Esophagus muscularis mucosa (tissue), 4 donors: ENCODE measurements at regions not wholly inside any gene's neighbourhood (a gene's known extent, or its start where the extent isn't known, plus 50 kb on each side); places are given as distances from the start of the nearest gene placed in this dataset.

Experiments
- DNase-seq: peaks from one replicate; pipeline ENCODE4 v3.0.0-alpha.2; 2017; ENCODE audit errors: extremely low spot score
- H3K27ac ChIP-seq, 4 donors: fragments of 200-600 bp; sonication (generic); replicated peaks in 1 of 4; 1 replicate in 3 of 4; 2 replicates in 1 of 4; pipeline ENCODE4 v1.5.1; 2016 to 2019; ENCODE audit warnings: mild to moderate bottlenecking in 1 of 4
- H3K27me3 ChIP-seq, 4 donors: fragments of 200-600 bp; sonication (generic); one replicate each; pipeline versions ENCODE4 v1.5.1 to v1.6.0; 2016 to 2019
- H3K36me3 ChIP-seq, 4 donors: fragments of 200-600 bp; sonication (generic); one replicate each; pipeline ENCODE4 v1.5.1; 2016 to 2019
- H3K4me1 ChIP-seq, 4 donors: fragments of 200-600 bp; sonication (generic); one replicate each; pipeline ENCODE4 v1.5.1; 2016 to 2019
- H3K4me3 ChIP-seq, 4 donors: fragments of 200-600 bp; sonication (generic); 1 replicate in 2 of 4; 2 replicates in 2 of 4; pipeline ENCODE4 v1.5.1; 2016 to 2019; ENCODE audit warnings: mild to moderate bottlenecking in 4 of 4, moderate library complexity in 1 of 4
- H3K9me3 ChIP-seq, 4 donors: fragments of 200-600 bp; sonication (generic); 1 replicate in 3 of 4; 2 replicates in 1 of 4; pipeline ENCODE4 v1.5.1; 2016 to 2019
- EP300 ChIP-seq: sonication (generic); formaldehyde crosslinking; IDR thresholded peaks from one replicate; pipeline ENCODE4 v1.6.1; 2017; ENCODE audit warnings: antibody characterized with exemption
- POLR2A ChIP-seq: fragments of 450-650 bp; IDR thresholded peaks from one replicate; pipeline ENCODE4 v1.6.1; 2017; ENCODE audit warnings: antibody characterized with exemption, moderate library complexity, mild to moderate bottlenecking, low read depth
- POLR2AphosphoS5 ChIP-seq, 2 donors: sonication (generic); formaldehyde crosslinking; IDR thresholded peaks; one replicate each; pipeline ENCODE4 v1.6.1; 2017; ENCODE audit warnings: antibody characterized with exemption in 2 of 2
- WGBS: methylation state at CpG from one replicate; pipeline ENCODE4 v1.1.5; 2018; 5-methylcytosine and 5-hydroxymethylcytosine counted together
- intact Hi-C: fragments of 100-400 bp; cut with DNase I; formaldehyde crosslinking; loops from one replicate; pipeline ENCODE4 v1.15.1; 2023
- TF ChIP-seq, protein P1 (sequence below), 3 experiments: fragments of 200-600 bp in 2 of 3; fragments of 450-650 bp in 1 of 3; sonication (generic) in 2 of 3; IDR thresholded peaks; one replicate each; pipeline ENCODE4 v1.5.1; 2017 to 2019; ENCODE audit warnings: antibody characterized with exemption in 3 of 3, mild to moderate bottlenecking in 2 of 3, moderate library complexity in 1 of 3

GRCh38 chr18:40102903-40103302, 1852.1 kb upstream of the PIK3C3 start:
- H3K36me3 ChIP-seq: no peaks in the 10 kb centered on the region
- intact Hi-C loops: no loop called here
- no peak for DNase-seq
- no peak overlapping the region for H3K27ac ChIP-seq
- no peaks in the 10 kb centered on the region for H3K27me3 ChIP-seq
- H3K4me3 ChIP-seq: no peak overlapping the region
- no peaks in the 10 kb centered on the region for H3K9me3 ChIP-seq
- no peak for TF ChIP-seq POLR2A
- no peak for TF ChIP-seq EP300
- TF ChIP-seq POLR2AphosphoS5 (IDR thresholded peaks at IDR 0.05): no peak
- TF ChIP-seq, protein P1, sequence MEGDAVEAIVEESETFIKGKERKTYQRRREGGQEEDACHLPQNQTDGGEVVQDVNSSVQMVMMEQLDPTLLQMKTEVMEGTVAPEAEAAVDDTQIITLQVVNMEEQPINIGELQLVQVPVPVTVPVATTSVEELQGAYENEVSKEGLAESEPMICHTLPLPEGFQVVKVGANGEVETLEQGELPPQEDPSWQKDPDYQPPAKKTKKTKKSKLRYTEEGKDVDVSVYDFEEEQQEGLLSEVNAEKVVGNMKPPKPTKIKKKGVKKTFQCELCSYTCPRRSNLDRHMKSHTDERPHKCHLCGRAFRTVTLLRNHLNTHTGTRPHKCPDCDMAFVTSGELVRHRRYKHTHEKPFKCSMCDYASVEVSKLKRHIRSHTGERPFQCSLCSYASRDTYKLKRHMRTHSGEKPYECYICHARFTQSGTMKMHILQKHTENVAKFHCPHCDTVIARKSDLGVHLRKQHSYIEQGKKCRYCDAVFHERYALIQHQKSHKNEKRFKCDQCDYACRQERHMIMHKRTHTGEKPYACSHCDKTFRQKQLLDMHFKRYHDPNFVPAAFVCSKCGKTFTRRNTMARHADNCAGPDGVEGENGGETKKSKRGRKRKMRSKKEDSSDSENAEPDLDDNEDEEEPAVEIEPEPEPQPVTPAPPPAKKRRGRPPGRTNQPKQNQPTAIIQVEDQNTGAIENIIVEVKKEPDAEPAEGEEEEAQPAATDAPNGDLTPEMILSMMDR (IDR thresholded peaks at IDR 0.05): no peak
- H3K4me1 ChIP-seq: no peaks in the 10 kb centered on the region

DNA sequence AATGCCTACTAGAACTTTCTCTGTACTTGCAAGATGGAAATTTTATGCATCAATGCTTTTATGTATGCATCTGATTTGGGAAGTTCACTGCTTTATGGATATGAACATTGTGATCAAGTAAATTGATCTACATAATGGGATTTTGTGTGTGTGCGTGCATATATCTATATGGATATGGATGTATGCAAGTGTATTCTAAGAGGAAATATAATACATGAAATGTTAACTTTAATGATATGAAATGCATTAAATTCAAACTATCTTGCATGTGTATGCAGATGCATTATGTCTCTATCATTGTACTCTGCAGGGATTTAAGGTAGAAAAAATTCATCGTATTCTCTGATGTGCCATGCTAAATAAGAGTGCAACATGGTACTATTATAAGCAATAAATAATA, 1855.4 kb upstream of the PIK3C3 start:
- TF ChIP-seq, protein P1 (IDR thresholded peaks at IDR 0.05): no peak
- TF ChIP-seq POLR2AphosphoS5 (IDR thresholded peaks at IDR 0.05) (no peak), EP300 (no peak)
- Histone ChIP-seq H3K4me3 (no peak overlapping the region), H3K4me1 (no peaks in the 10 kb centered on the region), H3K27ac (no peak overlapping the region), H3K27me3 (no peaks in the 10 kb centered on the region), H3K36me3 (no peaks in the 10 kb centered on the region), H3K9me3 (no peaks in the 10 kb centered on the region)
- intact Hi-C loops: no loop called here
- 92% methylated on average over 2 of the region's 2 CpGs for WGBS
- DNase-seq: no peak

DNA sequence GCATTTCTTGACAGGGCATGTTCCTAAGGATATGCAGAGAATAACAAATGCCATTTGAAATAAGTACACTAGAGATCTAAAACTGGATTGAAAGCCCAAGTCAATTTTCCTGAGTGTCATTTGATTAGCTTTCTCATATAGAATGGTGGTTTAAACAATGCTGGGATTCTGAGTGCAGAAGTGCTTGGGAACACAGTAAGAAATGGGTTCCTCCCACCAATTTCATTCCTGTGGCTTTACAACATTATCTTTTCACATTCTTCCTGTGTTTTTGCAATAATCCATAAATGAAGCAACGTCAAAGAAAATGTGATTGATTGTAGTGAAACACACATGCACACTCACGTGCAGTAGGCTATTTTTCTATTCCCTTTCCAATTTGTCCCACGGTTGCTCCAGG, 1858.4 kb upstream of the PIK3C3 start:
- TF ChIP-seq POLR2A (no peak), POLR2AphosphoS5 (IDR thresholded peaks at IDR 0.05) (no peak), EP300 (no peak)
- TF ChIP-seq, protein P1 (IDR thresholded peaks at IDR 0.05): no peak
- 77% methylated on average over 3 of the region's 3 CpGs for WGBS
- no peaks in the 10 kb centered on the region for H3K27me3 ChIP-seq
- no peaks in the 10 kb centered on the region for H3K36me3 ChIP-seq
- H3K27ac ChIP-seq: no peak overlapping the region
- no peak overlapping the region for H3K4me3 ChIP-seq
- intact Hi-C loops: no loop called here
- H3K4me1 ChIP-seq: peaks cover 0 to 6% (median 0%) of the 10 kb centered on the region in 4 donors
- no peaks in the 10 kb centered on the region for H3K9me3 ChIP-seq
- no peak for DNase-seq

DNA sequence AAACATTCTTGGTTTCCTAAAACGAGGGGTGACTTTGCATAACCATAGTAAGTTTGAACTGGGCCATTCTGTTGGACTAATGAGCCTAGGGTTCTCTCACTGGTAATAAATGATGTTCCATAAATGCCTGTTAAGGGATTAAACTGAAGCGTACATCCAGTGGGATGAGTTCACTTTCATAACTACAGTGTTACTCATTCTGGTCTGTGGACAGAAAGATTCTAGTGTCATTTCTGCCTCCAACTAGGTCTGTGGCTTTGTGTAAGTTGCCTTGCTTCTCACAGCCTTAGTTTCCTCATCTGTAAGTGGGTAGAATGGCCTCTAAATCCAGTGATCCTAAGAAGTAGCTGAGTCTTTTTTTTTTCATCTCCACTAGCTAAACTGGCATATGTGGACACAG, 1860.6 kb upstream of the PIK3C3 start:
- Histone ChIP-seq H3K9me3 (peaks cover 0 to 7% (median 3%) of the 10 kb centered on the region in 4 donors), H3K4me3 (no peak overlapping the region), H3K27me3 (no peaks in the 10 kb centered on the region), H3K36me3 (no peaks in the 10 kb centered on the region), H3K4me1 (peaks cover 0 to 6% (median 0%) of the 10 kb centered on the region in 4 donors), H3K27ac (no peak overlapping the region)
- no peak for TF ChIP-seq EP300
- TF ChIP-seq POLR2A: no peak
- TF ChIP-seq POLR2AphosphoS5 (IDR thresholded peaks at IDR 0.05): no peak
- TF ChIP-seq, protein P1 (IDR thresholded peaks at IDR 0.05): no peak
- DNase-seq: no peak
- intact Hi-C loops: no loop called here
- 64% methylated on average over 2 of the region's 2 CpGs for WGBS

- peaks cover 0 to 7% (median 3%) of the 10 kb centered on the region in 4 donors for H3K9me3 ChIP-seq
- no peak overlapping the region for H3K4me3 ChIP-seq
- H3K36me3 ChIP-seq: no peaks in the 10 kb centered on the region
- intact Hi-C loops: no loop called here
- DNase-seq: no peak
- TF ChIP-seq EP300: no peak
- TF ChIP-seq, protein P1 (IDR thresholded peaks at IDR 0.05): no peak
- no peak for TF ChIP-seq POLR2AphosphoS5 (IDR thresholded peaks at IDR 0.05)
- no peak overlapping the region for H3K27ac ChIP-seq
- WGBS: 78% methylated on average over 3 of the region's 3 CpGs
- H3K4me1 ChIP-seq: peaks cover 0 to under 1% (median 0%) of the 10 kb centered on the region in 4 donors
- no peaks in the 10 kb centered on the region for H3K27me3 ChIP-seq
Observed at GRCh38 chr18:40088130-40088529, 1866.9 kb upstream of the PIK3C3 start.
